Osteoblast (primary cell): ENCODE measurements at regions not wholly inside any gene's neighbourhood (a gene's known extent, or its start where the extent isn't known, plus 50 kb on each side); places are given as distances from the start of the nearest gene placed in this dataset.

Experiments
- DNase-seq: peaks from one replicate; pipeline ENCODE4 v3.0.0; 2011; ENCODE audit warnings: low spot score, mixed read lengths; ENCODE audit not compliant: insufficient read length; ENCODE audit errors: missing footprints
- H2AFZ ChIP-seq: 2 replicates; pipeline ENCODE4 v1.6.0; 2011; ENCODE audit warnings: mild to moderate bottlenecking, low read length
- H3K27ac ChIP-seq: 2 replicates; pipeline ENCODE4 v1.5.1; 2011; ENCODE audit warnings: mild to moderate bottlenecking, low read depth, low read length, moderate library complexity
- H3K27me3 ChIP-seq: 2 replicates; pipeline ENCODE4 v1.6.0; 2012; ENCODE audit warnings: mild to moderate bottlenecking, control low read depth, inconsistent platforms, low read length, moderate library complexity; ENCODE audit not compliant: insufficient read depth
- H3K36me3 ChIP-seq: 2 replicates; pipeline ENCODE4 v1.5.1; 2011; ENCODE audit warnings: mild to moderate bottlenecking, low read length, control low read depth, moderate library complexity; ENCODE audit not compliant: insufficient read depth
- H3K4me1 ChIP-seq: 2 replicates; pipeline ENCODE4 v1.5.1; 2011; ENCODE audit warnings: mild to moderate bottlenecking, low read length, control low read depth, moderate library complexity; ENCODE audit not compliant: insufficient read depth
- H3K4me2 ChIP-seq: 2 replicates; pipeline ENCODE4 v1.6.0; 2011; ENCODE audit warnings: mild to moderate bottlenecking, low read length; ENCODE audit not compliant: insufficient read depth
- H3K4me3 ChIP-seq: fragments of 200-600 bp; sonication (generic); 3 replicates; pipeline ENCODE4 v1.5.1; 2012; ENCODE audit warnings: mild to moderate bottlenecking, low read length, inconsistent platforms; ENCODE audit not compliant: insufficient read depth
- H3K79me2 ChIP-seq: 2 replicates; pipeline ENCODE4 v1.6.0; 2012; ENCODE audit warnings: mild to moderate bottlenecking, low read length, control low read depth, inconsistent platforms; ENCODE audit not compliant: insufficient read depth
- H3K9me3 ChIP-seq: 2 replicates; pipeline ENCODE4 v1.5.1; 2011; ENCODE audit warnings: low read depth, low read length, control low read depth
- H4K20me1 ChIP-seq: 2 replicates; pipeline ENCODE4 v1.6.0; 2012; ENCODE audit warnings: mild to moderate bottlenecking, low read length, control low read depth; ENCODE audit not compliant: insufficient read depth
- TF ChIP-seq, protein P1 (sequence below): IDR thresholded peaks from 2 replicates; pipeline ENCODE4 v1.5.1; 2011; ENCODE audit warnings: mild to moderate bottlenecking, low read depth, low read length, moderate library complexity; ENCODE audit errors: extremely low read depth

DNA sequence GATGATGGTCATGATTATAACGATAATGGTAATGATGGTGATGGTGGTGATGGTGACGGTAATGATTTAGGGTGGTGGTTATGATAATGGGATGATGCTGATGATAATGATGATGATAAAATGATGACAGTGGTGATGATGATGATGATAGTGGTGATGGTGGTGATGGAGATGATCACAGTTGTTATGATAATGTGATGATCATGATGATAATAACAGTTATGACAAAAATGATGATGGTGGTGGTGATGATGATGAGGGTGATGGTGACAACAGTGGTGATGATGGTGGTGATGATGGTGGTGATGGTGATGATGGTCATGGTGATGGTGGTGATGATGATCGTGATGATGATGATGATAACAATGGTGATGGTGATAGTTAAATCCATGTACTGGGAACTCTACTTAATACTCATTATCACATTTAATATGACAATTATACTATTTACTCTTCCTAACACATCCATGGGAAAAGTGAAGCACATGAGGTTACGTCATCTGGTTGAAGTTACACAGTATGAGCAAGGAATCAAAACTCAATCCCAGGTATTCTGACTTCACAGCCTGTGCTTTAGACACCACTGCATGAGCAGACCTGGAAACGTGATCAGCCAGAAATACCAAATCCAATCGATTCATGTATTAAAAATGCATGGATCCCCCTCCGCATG, 322.2 kb downstream of the BRD1 start:
- Histone ChIP-seq H3K4me1 (no peaks in the 10 kb centered on the region), H3K27me3 (no peaks in the 10 kb centered on the region), H3K4me3 (no peak overlapping the region), H3K36me3 (no peaks in the 10 kb centered on the region), H2AFZ (no peak overlapping the region), H3K27ac (no peak overlapping the region), H3K9me3 (peaks cover 5% of the 10 kb centered on the region), H4K20me1 (no peaks in the 10 kb centered on the region), H3K4me2 (no peak overlapping the region), H3K79me2 (no peaks in the 10 kb centered on the region)
- DNase-seq = no peak
- TF ChIP-seq, protein P1, sequence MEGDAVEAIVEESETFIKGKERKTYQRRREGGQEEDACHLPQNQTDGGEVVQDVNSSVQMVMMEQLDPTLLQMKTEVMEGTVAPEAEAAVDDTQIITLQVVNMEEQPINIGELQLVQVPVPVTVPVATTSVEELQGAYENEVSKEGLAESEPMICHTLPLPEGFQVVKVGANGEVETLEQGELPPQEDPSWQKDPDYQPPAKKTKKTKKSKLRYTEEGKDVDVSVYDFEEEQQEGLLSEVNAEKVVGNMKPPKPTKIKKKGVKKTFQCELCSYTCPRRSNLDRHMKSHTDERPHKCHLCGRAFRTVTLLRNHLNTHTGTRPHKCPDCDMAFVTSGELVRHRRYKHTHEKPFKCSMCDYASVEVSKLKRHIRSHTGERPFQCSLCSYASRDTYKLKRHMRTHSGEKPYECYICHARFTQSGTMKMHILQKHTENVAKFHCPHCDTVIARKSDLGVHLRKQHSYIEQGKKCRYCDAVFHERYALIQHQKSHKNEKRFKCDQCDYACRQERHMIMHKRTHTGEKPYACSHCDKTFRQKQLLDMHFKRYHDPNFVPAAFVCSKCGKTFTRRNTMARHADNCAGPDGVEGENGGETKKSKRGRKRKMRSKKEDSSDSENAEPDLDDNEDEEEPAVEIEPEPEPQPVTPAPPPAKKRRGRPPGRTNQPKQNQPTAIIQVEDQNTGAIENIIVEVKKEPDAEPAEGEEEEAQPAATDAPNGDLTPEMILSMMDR = no peak

- Histone ChIP-seq H4K20me1 (no peaks in the 10 kb centered on the region), H3K27me3 (no peaks in the 10 kb centered on the region), H3K4me3 (no peak overlapping the region), H3K4me2 (no peak overlapping the region), H3K9me3 (peaks cover 2% of the 10 kb centered on the region), H3K27ac (no peak overlapping the region), H3K4me1 (no peaks in the 10 kb centered on the region), H3K36me3 (no peaks in the 10 kb centered on the region), H3K79me2 (no peaks in the 10 kb centered on the region), H2AFZ (no peak overlapping the region)
- no peak for DNase-seq
- TF ChIP-seq, protein P1 = no peak
Observed at GRCh38 chr22:49503896-49504521, 323.7 kb downstream of the BRD1 start.

DNA sequence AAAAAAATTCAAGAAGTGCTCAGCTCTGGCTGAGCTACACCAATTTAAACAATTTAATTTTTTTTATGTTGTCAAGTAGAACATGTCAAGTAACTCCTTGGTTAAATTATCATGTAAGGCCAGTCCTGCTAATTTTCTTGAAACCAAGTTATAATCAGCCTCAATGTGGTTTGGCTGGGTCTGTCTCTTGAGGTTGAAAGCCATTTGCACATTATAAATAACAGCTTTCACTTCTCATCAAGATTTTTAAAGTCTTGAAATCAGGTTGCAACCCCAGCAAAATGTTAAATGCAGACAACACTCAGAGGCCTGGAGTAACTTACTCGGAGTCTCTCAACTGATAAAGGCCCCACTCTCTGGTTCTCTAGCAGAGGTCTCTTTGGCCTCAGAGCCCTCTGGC, 324.4 kb downstream of the BRD1 start:
- Histone ChIP-seq H2AFZ (no peak overlapping the region), H3K79me2 (no peaks in the 10 kb centered on the region), H3K9me3 (peaks cover 2% of the 10 kb centered on the region), H3K4me2 (no peak overlapping the region), H3K27ac (no peak overlapping the region), H3K27me3 (no peaks in the 10 kb centered on the region), H3K36me3 (no peaks in the 10 kb centered on the region), H4K20me1 (no peaks in the 10 kb centered on the region), H3K4me1 (no peaks in the 10 kb centered on the region), H3K4me3 (no peak overlapping the region)
- no peak for DNase-seq
- TF ChIP-seq, protein P1 = no peak

DNA sequence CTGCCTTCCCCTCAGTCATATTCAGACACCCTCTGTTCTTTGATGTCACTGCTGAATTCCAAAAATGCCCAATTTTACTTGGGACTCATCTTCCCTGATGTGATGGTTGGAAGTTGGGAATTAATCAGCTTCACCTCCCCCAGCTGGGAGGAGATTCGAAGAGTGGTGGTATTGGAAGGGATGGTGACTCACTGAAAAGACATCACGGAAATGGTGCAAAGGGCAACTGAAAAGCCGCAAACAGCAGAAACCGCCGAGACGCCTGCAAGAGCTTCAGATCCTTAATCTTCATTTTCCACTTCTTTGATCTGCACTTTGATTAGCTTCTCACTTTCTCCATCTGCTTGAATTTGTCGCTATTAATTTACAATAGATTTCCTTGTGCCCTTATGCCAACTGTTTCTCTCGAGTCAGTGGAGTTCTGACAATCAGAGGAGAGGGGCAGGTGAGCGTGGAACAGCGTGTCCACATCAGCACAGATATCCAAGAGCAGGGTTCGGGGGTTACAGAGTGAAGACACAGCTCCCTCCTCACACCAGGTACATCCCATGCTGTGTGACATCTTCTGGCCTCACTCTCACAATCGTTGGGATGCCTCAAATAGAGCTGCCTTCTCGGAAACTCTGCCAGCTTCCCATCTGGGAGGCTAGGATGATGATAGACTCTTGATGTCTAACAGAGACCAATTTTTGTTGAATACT, 325.4 kb downstream of the BRD1 start:
- H3K27ac ChIP-seq = no peak overlapping the region
- TF ChIP-seq, protein P1 = no peak
- H2AFZ ChIP-seq = no peak overlapping the region
- no peak overlapping the region for H3K4me2 ChIP-seq
- peaks cover under 1% of the 10 kb centered on the region for H3K9me3 ChIP-seq
- no peaks in the 10 kb centered on the region for H3K27me3 ChIP-seq
- no peaks in the 10 kb centered on the region for H4K20me1 ChIP-seq
- no peaks in the 10 kb centered on the region for H3K4me1 ChIP-seq
- H3K4me3 ChIP-seq = no peak overlapping the region
- H3K36me3 ChIP-seq = no peaks in the 10 kb centered on the region
- no peaks in the 10 kb centered on the region for H3K79me2 ChIP-seq
- no peak for DNase-seq
